Urinary bladder (tissue), 3 donors: ENCODE measurements at regions not wholly inside any gene's neighbourhood (a gene's known extent, or its start where the extent isn't known, plus 50 kb on each side); places are given as distances from the start of the nearest gene placed in this dataset.

Source experiments
- DNase-seq: peaks from one replicate; pipeline ENCODE4 v3.0.0-alpha.2; 2015; ENCODE audit errors: extremely low spot score
- H3K27ac ChIP-seq: one replicate; pipeline ENCODE4 v1.5.1; 2013; ENCODE audit warnings: low read depth, mild to moderate bottlenecking, moderate library complexity
- H3K36me3 ChIP-seq: one replicate; pipeline ENCODE4 v1.6.1; 2013; ENCODE audit warnings: mild to moderate bottlenecking, moderate library complexity; ENCODE audit not compliant: insufficient read depth
- H3K4me1 ChIP-seq: one replicate; pipeline ENCODE4 v1.6.1; 2013; ENCODE audit warnings: mild to moderate bottlenecking, moderate library complexity; ENCODE audit not compliant: insufficient read depth
- H3K4me3 ChIP-seq: one replicate; pipeline ENCODE4 v1.5.1; 2013; ENCODE audit warnings: low read depth, low read length
- WGBS: extraction: QIAGEN DNeasy Blood & Tissue Kit; methylation state at CpG from one replicate; pipeline ENCODE4 v1.1.7; 2013; 5-methylcytosine and 5-hydroxymethylcytosine counted together
- donor health status: healthy with polysubstance abuse.
- donor health status: healthy.

GRCh38 chr20:10802236-10802635, 128.4 kb upstream of the JAG1 start:
- H3K4me1 ChIP-seq: peaks cover 1% of the 10 kb centered on the region
- DNase-seq: no peak
- no peaks in the 10 kb centered on the region for H3K36me3 ChIP-seq
- no peak overlapping the region for H3K27ac ChIP-seq
- no peak overlapping the region for H3K4me3 ChIP-seq
- 61% methylated on average over 3 of the region's 3 CpGs for WGBS

DNA sequence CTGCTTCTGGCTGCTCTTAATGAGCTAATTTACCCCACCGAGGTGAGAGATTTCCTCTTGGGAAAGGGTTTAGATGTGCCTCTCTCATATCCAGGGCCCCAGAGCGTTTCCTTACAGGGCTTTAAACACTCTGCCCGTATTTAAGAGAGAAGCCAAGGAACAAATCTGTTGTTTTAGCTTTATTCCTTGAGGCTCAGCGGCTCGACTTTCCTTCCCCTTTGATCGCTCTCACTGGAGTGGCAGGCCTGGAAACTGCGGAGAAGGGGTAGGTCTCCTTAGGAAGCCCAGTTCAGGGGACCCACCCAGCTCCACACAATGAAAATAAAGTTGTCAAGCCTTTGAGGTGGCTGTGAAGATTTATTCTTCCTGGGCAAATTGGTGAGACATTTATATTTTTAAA, 132.0 kb upstream of the JAG1 start:
- Histone ChIP-seq H3K4me3 (no peak overlapping the region), H3K36me3 (no peaks in the 10 kb centered on the region), H3K4me1 (peaks cover 1% of the 10 kb centered on the region), H3K27ac (no peak overlapping the region)
- no peak for DNase-seq
- 53% methylated on average over 7 of the region's 7 CpGs for WGBS

- DNase-seq: no peak
- Histone ChIP-seq H3K4me1 (peaks cover 1% of the 10 kb centered on the region), H3K27ac (no peak overlapping the region), H3K36me3 (no peaks in the 10 kb centered on the region), H3K4me3 (no peak overlapping the region)
- WGBS: 70% methylated on average over 3 of the region's 3 CpGs
Observed at GRCh38 chr20:10806539-10806938, 132.7 kb upstream of the JAG1 start.

DNA sequence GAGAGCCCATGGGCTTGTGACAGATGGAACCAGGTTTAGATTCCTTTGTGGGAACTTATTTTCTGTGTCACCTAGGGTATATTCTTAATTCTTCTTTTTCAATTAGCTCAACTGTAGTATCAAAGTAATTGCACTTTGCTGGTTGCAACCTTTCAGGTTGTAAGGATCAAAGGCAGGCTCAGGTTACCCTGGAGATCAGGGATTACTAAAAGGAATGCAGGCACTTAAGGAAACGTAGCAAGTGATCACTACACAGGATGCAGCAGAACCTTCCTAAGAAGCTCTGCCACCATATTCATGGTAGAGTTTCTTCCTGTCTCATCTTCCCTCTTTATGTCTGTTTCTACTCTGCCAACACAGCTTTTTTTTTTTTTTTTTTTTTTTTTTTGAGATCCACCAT, 133.2 kb upstream of the JAG1 start:
- H3K4me3 ChIP-seq: no peak overlapping the region
- WGBS: 82% methylated on average over 1 of the region's 1 CpG
- no peak for DNase-seq
- peaks cover 1% of the 10 kb centered on the region for H3K4me1 ChIP-seq
- no peak overlapping the region for H3K27ac ChIP-seq
- H3K36me3 ChIP-seq: no peaks in the 10 kb centered on the region

GRCh38 chr20:10812759-10813327, 139.0 kb upstream of the JAG1 start:
- DNase-seq: no peak
- 54% methylated on average over 10 of the region's 10 CpGs for WGBS

DNA sequence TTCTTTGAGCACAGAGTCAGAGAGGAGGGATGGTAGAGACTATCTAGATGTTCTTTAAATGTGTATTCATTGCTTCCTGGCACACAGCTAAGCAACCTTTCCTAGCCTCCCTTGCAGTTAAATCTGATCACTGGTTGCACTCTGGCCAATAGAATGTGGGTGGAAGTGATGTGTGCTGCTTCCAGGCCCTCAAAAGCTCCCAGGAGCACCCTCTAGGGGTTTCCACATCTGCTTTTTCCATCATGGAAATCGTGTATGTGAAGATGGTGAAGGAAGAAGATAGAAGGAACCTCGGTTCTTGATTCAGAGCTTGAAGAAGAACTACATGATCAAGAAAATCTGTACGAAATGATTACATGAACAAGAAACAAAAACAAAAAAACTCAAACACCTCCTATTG, 149.8 kb upstream of the JAG1 start:
- Histone ChIP-seq H3K36me3 (no peaks in the 10 kb centered on the region), H3K27ac (no peak overlapping the region), H3K4me1 (no peaks in the 10 kb centered on the region), H3K4me3 (no peak overlapping the region)
- WGBS: 84% methylated on average over 3 of the region's 3 CpGs
- no peak for DNase-seq

More at GRCh38 chr20:10812759-10813327, 139.0 kb upstream of the JAG1 start:
- Histone ChIP-seq H3K36me3 (no peaks in the 10 kb centered on the region), H3K4me1 (no peaks in the 10 kb centered on the region), H3K27ac (no peak overlapping the region), H3K4me3 (no peak overlapping the region)

GRCh38 chr20:10824750-10825500, 151.1 kb upstream of the JAG1 start:
- WGBS: 85% methylated on average over 11 of the region's 11 CpGs
- H3K36me3 ChIP-seq: no peaks in the 10 kb centered on the region
- DNase-seq: no peak
- no peaks in the 10 kb centered on the region for H3K4me1 ChIP-seq
- H3K4me3 ChIP-seq: no peak overlapping the region
- no peak overlapping the region for H3K27ac ChIP-seq

- H3K4me3 ChIP-seq: no peak overlapping the region
- no peak for DNase-seq
- WGBS: 61% methylated on average over 1 of the region's 1 CpG
- H3K4me1 ChIP-seq: no peaks in the 10 kb centered on the region
- no peaks in the 10 kb centered on the region for H3K36me3 ChIP-seq
- H3K27ac ChIP-seq: no peak overlapping the region
Observed at GRCh38 chr20:10826111-10826510, 152.3 kb upstream of the JAG1 start.

- no peaks in the 10 kb centered on the region for H3K36me3 ChIP-seq
- 87% methylated on average over 5 of the region's 5 CpGs for WGBS
- no peak for DNase-seq
Observed at GRCh38 chr20:10828180-10828579, 154.4 kb upstream of the JAG1 start.

DNA sequence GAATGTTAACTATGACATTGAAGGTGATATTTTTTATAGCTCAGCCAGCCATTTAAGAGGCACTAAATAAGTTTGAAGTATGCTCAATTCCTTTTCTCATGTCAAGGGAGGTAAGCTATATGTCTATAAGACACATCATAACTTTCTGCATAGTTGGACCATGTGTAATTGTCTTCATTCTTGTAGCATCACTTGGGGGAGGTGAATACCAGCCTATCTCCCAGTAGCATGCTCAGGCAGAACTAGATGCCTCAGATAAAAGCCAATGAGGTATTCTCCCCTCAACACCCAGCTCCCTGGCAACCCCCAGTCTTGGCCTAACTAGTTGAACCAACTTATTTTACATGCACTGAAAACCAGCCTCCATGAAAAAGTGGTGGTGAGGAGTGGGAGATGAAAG, 158.3 kb upstream of the JAG1 start:
- no peaks in the 10 kb centered on the region for H3K4me1 ChIP-seq
- DNase-seq: no peak
- H3K4me3 ChIP-seq: no peak overlapping the region
- H3K27ac ChIP-seq: no peak overlapping the region
- H3K36me3 ChIP-seq: no peaks in the 10 kb centered on the region

More at GRCh38 chr20:10828180-10828579, 154.4 kb upstream of the JAG1 start:
- no peaks in the 10 kb centered on the region for H3K4me1 ChIP-seq
- H3K4me3 ChIP-seq: no peak overlapping the region
- no peak overlapping the region for H3K27ac ChIP-seq

DNA sequence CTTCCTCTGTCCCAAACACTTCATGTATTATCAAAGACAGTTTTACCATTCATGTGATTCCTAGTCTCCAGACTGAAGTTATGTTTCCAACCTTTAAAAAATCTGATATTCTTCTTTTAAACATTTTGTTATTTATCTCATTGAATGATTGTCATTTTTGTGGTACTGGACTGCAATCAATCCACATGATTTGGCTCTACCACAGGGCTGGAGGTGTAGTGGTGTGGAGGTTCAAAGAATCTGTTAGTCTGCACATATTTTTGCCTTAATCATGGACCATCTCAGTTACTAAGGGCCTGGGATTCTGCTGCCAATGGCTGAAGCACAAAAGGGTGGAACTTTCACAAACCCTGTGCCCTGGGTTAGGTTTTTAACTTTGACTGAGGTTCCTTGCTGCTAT, 164.1 kb upstream of the JAG1 start:
- H3K27ac ChIP-seq: no peak overlapping the region
- no peak overlapping the region for H3K4me3 ChIP-seq
- DNase-seq: no peak
- no peaks in the 10 kb centered on the region for H3K4me1 ChIP-seq
- no peaks in the 10 kb centered on the region for H3K36me3 ChIP-seq

- Histone ChIP-seq H3K36me3 (no peaks in the 10 kb centered on the region), H3K4me1 (no peaks in the 10 kb centered on the region), H3K27ac (no peak overlapping the region), H3K4me3 (no peak overlapping the region)
- no peak for DNase-seq
- WGBS: 68% methylated on average over 3 of the region's 3 CpGs
Observed at GRCh38 chr20:10842116-10842515, 168.3 kb upstream of the JAG1 start.

DNA sequence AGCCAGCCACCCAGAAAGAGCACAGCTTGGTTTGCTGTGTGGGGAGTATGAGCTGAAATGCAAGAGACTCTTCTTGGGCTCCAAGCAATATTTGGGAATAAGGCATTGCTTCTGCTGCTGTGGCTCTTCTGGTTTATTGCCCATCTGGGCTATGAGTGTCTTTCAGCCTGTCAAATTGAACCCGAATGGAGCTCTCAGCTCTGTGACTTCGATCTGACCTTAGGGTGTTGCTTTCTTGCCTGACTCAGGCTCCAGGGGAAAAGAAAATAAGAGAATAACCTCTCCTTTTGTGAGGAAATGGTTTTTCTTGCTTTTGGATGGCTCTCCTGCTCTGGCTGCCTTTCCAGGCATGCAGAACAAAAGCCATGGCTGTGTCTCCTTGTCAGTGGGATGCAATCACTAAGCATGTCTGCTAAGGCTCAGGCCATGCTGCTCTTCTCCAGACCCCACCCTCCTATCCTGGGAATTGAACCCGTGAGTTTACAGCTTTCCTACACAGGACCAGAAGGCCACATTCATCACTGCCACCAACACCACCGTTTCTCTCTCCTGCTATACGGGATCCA, 169.4 kb upstream of the JAG1 start:
- DNase-seq: no peak
- no peak overlapping the region for H3K27ac ChIP-seq

GRCh38 chr20:10846766-10847165, 173.0 kb upstream of the JAG1 start:
- no peak for DNase-seq
- H3K4me3 ChIP-seq: no peak overlapping the region
- no peaks in the 10 kb centered on the region for H3K36me3 ChIP-seq
- H3K27ac ChIP-seq: no peak overlapping the region
- H3K4me1 ChIP-seq: no peaks in the 10 kb centered on the region

More for the DNA sequence above, 169.4 kb upstream of the JAG1 start:
- 60% methylated on average over 5 of the region's 5 CpGs for WGBS
- no peak overlapping the region for H3K4me3 ChIP-seq
- H3K36me3 ChIP-seq: no peaks in the 10 kb centered on the region
- no peaks in the 10 kb centered on the region for H3K4me1 ChIP-seq
